KMS-11 (cell line): ENCODE measurements at regions not wholly inside any gene's neighbourhood (a gene's known extent, or its start where the extent isn't known, plus 50 kb on each side); places are given as distances from the start of the nearest gene placed in this dataset.

ENCODE experiments used
- H2AFZ ChIP-seq: fragments of 200-600 bp; sonication (generic); 2 replicates; pipeline ENCODE4 v1.6.1; 2016; ENCODE audit warnings: antibody characterized with exemption, mixed run types, low read depth
- H3K27ac ChIP-seq: fragments of 200-600 bp; sonication (generic); 2 replicates; pipeline ENCODE4 v1.6.1; 2016; ENCODE audit warnings: mild to moderate bottlenecking, mixed run types
- H3K27me3 ChIP-seq: fragments of 200-600 bp; sonication (generic); 2 replicates; pipeline ENCODE4 v1.6.1; 2017; ENCODE audit warnings: mild to moderate bottlenecking, low read depth, mixed run types, moderate library complexity; ENCODE audit not compliant: insufficient read depth
- H3K36me3 ChIP-seq: fragments of 200-600 bp; sonication (generic); 2 replicates; pipeline ENCODE4 v1.6.1; 2017; ENCODE audit warnings: mild to moderate bottlenecking, mixed run types; ENCODE audit not compliant: insufficient read depth
- H3K4me1 ChIP-seq: fragments of 200-600 bp; sonication (generic); 2 replicates; pipeline ENCODE4 v1.6.1; 2016; ENCODE audit warnings: mild to moderate bottlenecking, low read depth, mixed run types; ENCODE audit not compliant: poor library complexity, severe bottlenecking
- H3K4me2 ChIP-seq: fragments of 200-600 bp; sonication (generic); 2 replicates; pipeline ENCODE4 v1.7.0; 2016; ENCODE audit warnings: mild to moderate bottlenecking, mixed run types
- H3K4me3 ChIP-seq: fragments of 200-600 bp; sonication (generic); IDR thresholded peaks from 2 replicates; pipeline ENCODE4 v1.6.1; 2017; ENCODE audit warnings: low read depth, low read length, mixed read lengths; ENCODE audit not compliant: insufficient read depth
- H3K79me2 ChIP-seq: fragments of 200-600 bp; sonication (generic); 2 replicates; pipeline ENCODE4 v1.6.1; 2016; ENCODE audit warnings: low read depth, mixed run types; ENCODE audit not compliant: insufficient read depth
- H3K9ac ChIP-seq: fragments of 200-600 bp; sonication (generic); 2 replicates; pipeline ENCODE4 v1.6.1; 2016; ENCODE audit warnings: mild to moderate bottlenecking, mixed run types
- H4K20me1 ChIP-seq: fragments of 200-600 bp; sonication (generic); 2 replicates; pipeline ENCODE4 v1.6.1; 2016; ENCODE audit warnings: mild to moderate bottlenecking, mixed run types; ENCODE audit not compliant: insufficient read depth
- CTCF ChIP-seq: fragments of 200-600 bp; sonication (generic); conservative IDR thresholded peaks from 2 replicates; pipeline ENCODE4 v1.6.1; 2017; ENCODE audit warnings: low read depth, mild to moderate bottlenecking, antibody characterized with exemption, low read length, moderate library complexity, mixed read lengths

- H3K4me3 ChIP-seq: no peak overlapping the region
- H2AFZ ChIP-seq: no peak overlapping the region
- H3K4me2 ChIP-seq: no peak overlapping the region
- no peaks in the 10 kb centered on the region for H3K27me3 ChIP-seq
- H3K79me2 ChIP-seq: no peaks in the 10 kb centered on the region
- no peaks in the 10 kb centered on the region for H4K20me1 ChIP-seq
- H3K4me1 ChIP-seq: no peaks in the 10 kb centered on the region
- no peak overlapping the region for H3K27ac ChIP-seq
- H3K36me3 ChIP-seq: no peaks in the 10 kb centered on the region
- no peak overlapping the region for H3K9ac ChIP-seq
- no peak for TF ChIP-seq CTCF
These were observed 112.6 kb upstream of the SPDL1 start for GRCh38 chr5:169471021-169471420.

- H3K4me3 ChIP-seq: no peak overlapping the region
- H3K27ac ChIP-seq: no peak overlapping the region
- no peak overlapping the region for H3K9ac ChIP-seq
- H3K79me2 ChIP-seq: no peaks in the 10 kb centered on the region
- H3K27me3 ChIP-seq: no peaks in the 10 kb centered on the region
- no peaks in the 10 kb centered on the region for H3K4me1 ChIP-seq
- no peaks in the 10 kb centered on the region for H4K20me1 ChIP-seq
- H3K36me3 ChIP-seq: no peaks in the 10 kb centered on the region
- TF ChIP-seq CTCF: no peak
- no peak overlapping the region for H2AFZ ChIP-seq
- no peak overlapping the region for H3K4me2 ChIP-seq
These were observed 116.4 kb upstream of the SPDL1 start for GRCh38 chr5:169467041-169467771.

GRCh38 chr5:169460896-169461295, 122.7 kb upstream of the SPDL1 start:
- Histone ChIP-seq H3K27ac (no peak overlapping the region), H4K20me1 (no peaks in the 10 kb centered on the region)

GRCh38 chr5:169460123-169460522, 123.5 kb upstream of the SPDL1 start:
- no peak overlapping the region for H3K27ac ChIP-seq
- H2AFZ ChIP-seq: no peak overlapping the region
- H3K27me3 ChIP-seq: no peaks in the 10 kb centered on the region
- no peaks in the 10 kb centered on the region for H3K79me2 ChIP-seq
- no peak for TF ChIP-seq CTCF
- H3K4me3 ChIP-seq: no peak overlapping the region
- no peaks in the 10 kb centered on the region for H3K4me1 ChIP-seq
- no peak overlapping the region for H3K4me2 ChIP-seq
- no peaks in the 10 kb centered on the region for H4K20me1 ChIP-seq
- no peak overlapping the region for H3K9ac ChIP-seq
- H3K36me3 ChIP-seq: no peaks in the 10 kb centered on the region

More at GRCh38 chr5:169460896-169461295, 122.7 kb upstream of the SPDL1 start:
- Histone ChIP-seq H3K9ac (no peak overlapping the region), H3K4me1 (no peaks in the 10 kb centered on the region), H3K4me3 (no peak overlapping the region), H2AFZ (no peak overlapping the region), H3K36me3 (no peaks in the 10 kb centered on the region), H3K79me2 (no peaks in the 10 kb centered on the region), H3K4me2 (no peak overlapping the region), H3K27me3 (no peaks in the 10 kb centered on the region)
- no peak for TF ChIP-seq CTCF
